PC-3 (cell line): ENCODE measurements at regions not wholly inside any gene's neighbourhood (a gene's known extent, or its start where the extent isn't known, plus 50 kb on each side); places are given as distances from the start of the nearest gene placed in this dataset.

Source experiments
- ATAC-seq: fragments of 200-7000 bp; cut with Tn5 transposase; 2 replicates; pipeline ENCODE4 v1.9.1; 2020; ENCODE audit warnings: mild to moderate bottlenecking, moderate library complexity
- BruUV-seq: library from RNA; stranded (reverse); fragments of 400-500 nt; replicated peaks from 2 replicates; lab custom pipeline; 2021; lab: Mats Ljungman, UMichigan
- CTCF ChIA-PET: fragments of 300-600 bp; sonication (Branson Sonifier 250); formaldehyde crosslinking; loops from one replicate; lab custom pipeline; 2022; ENCODE audit warnings: antibody characterized with exemption; lab: Charles Lee
- POLR2A ChIA-PET: fragments of 300-600 bp; sonication (Branson Sonifier 250); formaldehyde crosslinking; loops from one replicate; lab custom pipeline; 2022; ENCODE audit warnings: antibody characterized with exemption; ENCODE audit not compliant: unreplicated experiment; lab: Charles Lee
- DNase-seq: peaks from one replicate; pipeline ENCODE4 v3.0.0-alpha.2; 2015
- H2AFZ ChIP-seq: fragments of 300-600 bp; sonication (generic); 2 replicates; pipeline ENCODE4 v1.6.0; 2016; ENCODE audit warnings: antibody characterized with exemption, low read length
- H3F3A ChIP-seq: fragments of 300-600 bp; sonication (generic); one replicate; pipeline ENCODE4 v1.6.0; 2017; ENCODE audit warnings: antibody characterized with exemption, low read length, control low read depth, mild to moderate bottlenecking; ENCODE audit not compliant: unreplicated experiment
- H3K27ac ChIP-seq: fragments of 300-600 bp; sonication (generic); 2 replicates; pipeline ENCODE4 v1.5.1; 2016; ENCODE audit warnings: mild to moderate bottlenecking, low read length
- H3K27me3 ChIP-seq: fragments of 300-600 bp; sonication (generic); 2 replicates; pipeline ENCODE4 v1.6.1; 2016; ENCODE audit warnings: low read length, mixed read lengths
- H3K36me3 ChIP-seq: fragments of 300-600 bp; sonication (generic); 2 replicates; pipeline ENCODE4 v1.6.1; 2016; ENCODE audit warnings: low read depth, mixed run types, low read length, mixed read lengths
- H3K4me1 ChIP-seq: fragments of 300-600 bp; sonication (generic); 2 replicates; pipeline ENCODE4 v1.5.1; 2016; ENCODE audit warnings: low read length; ENCODE audit not compliant: insufficient read depth
- H3K4me2 ChIP-seq: fragments of 300-600 bp; sonication (generic); 2 replicates; pipeline ENCODE4 v1.6.0; 2016; ENCODE audit warnings: low read length
- H3K4me3 ChIP-seq: fragments of 300-600 bp; sonication (generic); 2 replicates; pipeline ENCODE4 v1.5.1; 2016; ENCODE audit warnings: mild to moderate bottlenecking, low read length, mixed read lengths
- H3K79me2 ChIP-seq: fragments of 300-600 bp; sonication (generic); 2 replicates; pipeline ENCODE4 v1.6.1; 2017; ENCODE audit warnings: low read length, mixed read lengths
- H3K9ac ChIP-seq: fragments of 300-600 bp; sonication (generic); 2 replicates; pipeline ENCODE4 v1.6.0; 2016; ENCODE audit warnings: mild to moderate bottlenecking, low read length
- H3K9me2 ChIP-seq: fragments of 300-600 bp; sonication (generic); replicated peaks from 2 replicates; pipeline ENCODE4 v1.6.1; 2016; ENCODE audit warnings: mixed run types, low read length, mixed read lengths
- H3K9me3 ChIP-seq: fragments of 300-600 bp; sonication (generic); 2 replicates; pipeline ENCODE4 v1.6.1; 2016; ENCODE audit warnings: low read length, mixed read lengths
- H4K20me1 ChIP-seq: fragments of 300-600 bp; sonication (generic); 2 replicates; pipeline ENCODE4 v1.6.1; 2016; ENCODE audit warnings: low read length, mixed read lengths
- EZH2 ChIP-seq: fragments of 300-600 bp; sonication (generic); IDR thresholded peaks from one replicate; pipeline ENCODE4 v1.6.1; 2017; ENCODE audit warnings: antibody characterized with exemption, mild to moderate bottlenecking, low read length; ENCODE audit not compliant: unreplicated experiment
- EZH2phosphoT487 ChIP-seq: fragments of 300-600 bp; sonication (generic); IDR thresholded peaks from 2 replicates; pipeline ENCODE4 v1.6.1; 2018; ENCODE audit warnings: mild to moderate bottlenecking, antibody characterized with exemption, low read length, borderline replicate concordance
- intact Hi-C: fragments of 100-400 bp; cut with micrococcal nuclease; formaldehyde crosslinking; loops from 2 replicates; pipeline ENCODE4 v1.9.0; 2023
- TF ChIP-seq, protein P1 (sequence below): fragments of 300-600 bp; sonication (generic); conservative IDR thresholded peaks from 2 replicates; pipeline ENCODE4 v1.5.1; 2017; ENCODE audit warnings: antibody characterized with exemption, low read depth, mild to moderate bottlenecking, low read length

DNA sequence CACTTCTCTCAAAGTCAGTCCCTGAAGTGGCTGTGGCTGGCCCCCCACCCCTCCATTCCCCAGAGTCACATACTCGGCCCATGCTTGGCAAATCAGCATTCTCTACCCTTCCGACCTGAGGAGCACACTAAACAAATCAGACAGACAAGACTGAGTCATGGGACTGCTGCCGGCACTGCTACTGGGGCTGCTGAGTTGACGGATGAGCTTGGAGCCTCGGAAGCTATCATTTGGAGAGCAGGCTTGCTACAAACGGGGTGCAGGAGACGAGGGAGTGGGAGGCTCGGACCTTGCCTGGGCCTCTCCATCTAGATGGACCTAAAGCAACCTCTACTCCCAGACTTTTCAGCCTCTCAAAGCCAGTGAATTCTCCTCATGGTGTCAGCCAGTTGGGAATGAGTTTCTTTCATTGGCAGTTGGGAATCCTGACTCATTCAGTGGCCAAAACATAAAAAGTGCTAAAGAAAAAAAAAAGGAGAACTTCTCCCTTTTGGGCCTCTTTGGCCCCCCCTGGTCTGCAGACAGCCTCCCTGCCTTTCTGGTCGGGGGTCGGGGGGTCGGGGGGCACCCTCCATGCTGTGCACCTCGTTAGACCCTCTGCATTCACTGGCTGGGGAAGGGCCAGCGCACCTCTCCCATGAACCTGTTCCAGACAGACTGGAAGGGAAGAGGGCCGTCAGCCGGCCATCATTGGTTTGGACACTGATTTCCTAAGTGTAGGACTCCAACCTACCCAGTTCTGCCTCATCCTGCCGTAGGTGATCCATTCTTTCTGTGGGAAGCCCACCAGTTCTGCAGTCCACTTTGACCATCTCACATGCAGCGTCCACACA is 52.3 kb upstream of the COL13A1 start:
- no TSS peak for BruUV-seq
- H3K9me2 ChIP-seq = no peaks in the 10 kb centered on the region
- ATAC-seq (no peak), DNase-seq (no peak)
- H3K79me2 ChIP-seq = no peaks in the 10 kb centered on the region
- no peaks in the 10 kb centered on the region for H4K20me1 ChIP-seq
- no peak overlapping the region for H3K4me2 ChIP-seq
- POLR2A ChIA-PET = interaction anchor here (0.6 kb wide), 1 partner anchor 13 kb away, joined by 9 read pairs; no protein-coding TSS in a partner anchor
- H3K27me3 ChIP-seq = peaks cover 29% of the 10 kb centered on the region
- H3F3A ChIP-seq = no peaks in the 10 kb centered on the region
- intact Hi-C loops = no loop called here
- no peak overlapping the region for H3K4me3 ChIP-seq
- TF ChIP-seq, protein P1, sequence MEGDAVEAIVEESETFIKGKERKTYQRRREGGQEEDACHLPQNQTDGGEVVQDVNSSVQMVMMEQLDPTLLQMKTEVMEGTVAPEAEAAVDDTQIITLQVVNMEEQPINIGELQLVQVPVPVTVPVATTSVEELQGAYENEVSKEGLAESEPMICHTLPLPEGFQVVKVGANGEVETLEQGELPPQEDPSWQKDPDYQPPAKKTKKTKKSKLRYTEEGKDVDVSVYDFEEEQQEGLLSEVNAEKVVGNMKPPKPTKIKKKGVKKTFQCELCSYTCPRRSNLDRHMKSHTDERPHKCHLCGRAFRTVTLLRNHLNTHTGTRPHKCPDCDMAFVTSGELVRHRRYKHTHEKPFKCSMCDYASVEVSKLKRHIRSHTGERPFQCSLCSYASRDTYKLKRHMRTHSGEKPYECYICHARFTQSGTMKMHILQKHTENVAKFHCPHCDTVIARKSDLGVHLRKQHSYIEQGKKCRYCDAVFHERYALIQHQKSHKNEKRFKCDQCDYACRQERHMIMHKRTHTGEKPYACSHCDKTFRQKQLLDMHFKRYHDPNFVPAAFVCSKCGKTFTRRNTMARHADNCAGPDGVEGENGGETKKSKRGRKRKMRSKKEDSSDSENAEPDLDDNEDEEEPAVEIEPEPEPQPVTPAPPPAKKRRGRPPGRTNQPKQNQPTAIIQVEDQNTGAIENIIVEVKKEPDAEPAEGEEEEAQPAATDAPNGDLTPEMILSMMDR = no peak
- TF ChIP-seq EZH2 = no peak
- TF ChIP-seq EZH2phosphoT487 = no peak
- no peaks in the 10 kb centered on the region for H3K36me3 ChIP-seq
- H3K9me3 ChIP-seq = no peaks in the 10 kb centered on the region
- H2AFZ ChIP-seq = no peak overlapping the region
- CTCF ChIA-PET = interaction anchor here (0.5 kb wide), 1 partner anchor 41 kb away, joined by 3 read pairs; no protein-coding TSS in a partner anchor
- no peak overlapping the region for H3K27ac ChIP-seq
- peaks cover 11% of the 10 kb centered on the region for H3K4me1 ChIP-seq
- no peak overlapping the region for H3K9ac ChIP-seq

DNA sequence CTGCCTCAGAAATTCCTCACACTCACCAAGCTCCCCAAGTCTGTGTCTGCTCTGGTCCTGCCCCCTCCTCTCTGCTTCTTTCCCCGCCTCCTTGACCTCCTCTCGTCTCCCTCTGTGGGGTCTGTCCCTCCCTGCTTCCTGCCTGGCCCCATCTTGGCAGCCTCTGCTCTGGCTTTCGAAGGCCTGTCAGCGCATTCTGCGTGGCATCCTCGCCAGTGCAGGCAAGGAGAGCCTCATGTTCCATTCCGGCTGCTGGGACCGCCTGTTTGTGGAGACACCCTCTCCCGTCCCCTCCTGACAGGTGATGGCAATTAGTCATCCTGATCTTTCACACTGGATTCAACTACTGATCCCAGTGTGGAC is 51.7 kb upstream of the COL13A1 start:
- no TSS peak for BruUV-seq
- intact Hi-C loops = no loop called here
- Histone ChIP-seq H3K4me2 (no peak overlapping the region), H3K4me3 (no peak overlapping the region), H3K9me3 (no peaks in the 10 kb centered on the region), H3F3A (no peaks in the 10 kb centered on the region), H3K27me3 (peaks cover 29% of the 10 kb centered on the region), H3K27ac (no peak overlapping the region), H2AFZ (no peak overlapping the region), H3K79me2 (no peaks in the 10 kb centered on the region), H3K9me2 (no peaks in the 10 kb centered on the region), H3K36me3 (no peaks in the 10 kb centered on the region), H3K4me1 (peaks cover 6% of the 10 kb centered on the region), H4K20me1 (no peaks in the 10 kb centered on the region), H3K9ac (no peak overlapping the region)
- TF ChIP-seq, protein P1 = no peak
- TF ChIP-seq EZH2 (no peak), EZH2phosphoT487 (no peak)
- ATAC-seq = no peak
- DNase-seq = no peak
- ChIA-PET POLR2A (interaction anchor here (0.6 kb wide), 1 partner anchor 150 kb away, joined by 4 read pairs; no protein-coding TSS in a partner anchor), CTCF (no interaction called here)

DNA sequence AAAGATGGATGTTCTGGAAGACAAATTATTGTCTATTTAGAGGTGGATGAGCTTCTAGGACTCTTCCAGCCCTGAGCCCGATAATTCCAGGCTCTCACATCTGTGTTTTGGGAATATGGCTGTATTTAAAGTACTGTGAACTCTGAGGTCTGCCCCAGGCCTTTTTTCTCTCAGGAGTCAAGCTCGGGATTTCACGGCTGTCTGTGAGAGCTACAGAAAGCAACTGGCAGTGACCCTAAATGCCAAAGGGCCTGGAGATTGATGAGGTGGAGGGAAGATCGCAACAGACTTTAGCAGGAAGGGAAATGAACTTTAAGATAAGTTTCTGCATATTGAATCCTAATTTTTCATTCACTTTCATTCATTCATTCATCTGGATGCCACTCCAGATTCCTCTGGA is 51.0 kb upstream of the COL13A1 start:
- BruUV-seq = no TSS peak
- H3K9me3 ChIP-seq = no peaks in the 10 kb centered on the region
- DNase-seq = no peak
- ChIA-PET CTCF (no interaction called here), POLR2A (interaction anchor here (0.6 kb wide), 2 partner anchors 8 to 150 kb away, joined by 4 read pairs; no protein-coding TSS in a partner anchor)
- H3F3A ChIP-seq = no peaks in the 10 kb centered on the region
- peaks cover 29% of the 10 kb centered on the region for H3K27me3 ChIP-seq
- intact Hi-C loops = no loop called here
- no peaks in the 10 kb centered on the region for H3K36me3 ChIP-seq
- ATAC-seq = no peak
- H3K4me1 ChIP-seq = no peaks in the 10 kb centered on the region
- H3K27ac ChIP-seq = no peak overlapping the region
- no peak overlapping the region for H3K9ac ChIP-seq
- no peak overlapping the region for H2AFZ ChIP-seq
- H3K9me2 ChIP-seq = no peaks in the 10 kb centered on the region
- H3K4me2 ChIP-seq = no peak overlapping the region
- no peaks in the 10 kb centered on the region for H4K20me1 ChIP-seq
- H3K79me2 ChIP-seq = no peaks in the 10 kb centered on the region
- H3K4me3 ChIP-seq = no peak overlapping the region
- TF ChIP-seq EZH2phosphoT487 (no peak), EZH2 (no peak)
- TF ChIP-seq, protein P1 = no peak
